H9 (cell line): ENCODE measurements at regions not wholly inside any gene's neighbourhood (a gene's known extent, or its start where the extent isn't known, plus 50 kb on each side); places are given as distances from the start of the nearest gene placed in this dataset.

Experiments used
- DNase-seq: peaks from one replicate; pipeline ENCODE4 v3.0.0-alpha.2; 2017
- H2AFZ ChIP-seq: one replicate; pipeline ENCODE4 v1.6.1; 2013; ENCODE audit warnings: mild to moderate bottlenecking, low read length, control low read depth, moderate library complexity
- H2AK5ac ChIP-seq: 2 replicates; pipeline ENCODE4 v1.6.1; 2013; ENCODE audit warnings: low read length, control low read depth, mixed read lengths; ENCODE audit not compliant: insufficient read length
- H2BK120ac ChIP-seq: one replicate; pipeline ENCODE4 v1.6.1; 2013; ENCODE audit warnings: low read depth, mild to moderate bottlenecking, low read length, control low read depth, inconsistent platforms; ENCODE audit not compliant: poor library complexity, severe bottlenecking
- H2BK12ac ChIP-seq: 2 replicates; pipeline ENCODE4 v1.6.1; 2013; ENCODE audit warnings: low read length, control low read depth, mixed read lengths, low read depth; ENCODE audit not compliant: insufficient read length
- H2BK15ac ChIP-seq: 2 replicates; pipeline ENCODE4 v1.6.1; 2013; ENCODE audit warnings: low read depth, low read length, control low read depth
- H2BK20ac ChIP-seq: one replicate; pipeline ENCODE4 v1.6.1; 2013; ENCODE audit warnings: low read depth, mild to moderate bottlenecking, low read length, control low read depth, inconsistent platforms; ENCODE audit not compliant: poor library complexity, severe bottlenecking
- H2BK5ac ChIP-seq: 2 replicates; pipeline ENCODE4 v1.6.1; 2013; ENCODE audit warnings: low read length, control low read depth, mixed read lengths; ENCODE audit not compliant: insufficient read length
- H3K14ac ChIP-seq: 2 replicates; pipeline ENCODE4 v1.6.1; 2013; ENCODE audit warnings: low read length, control low read depth; ENCODE audit not compliant: insufficient read depth
- H3K18ac ChIP-seq: 2 replicates; pipeline ENCODE4 v1.6.1; 2013; ENCODE audit warnings: low read depth, mild to moderate bottlenecking, mixed read lengths, low read length, control low read depth; ENCODE audit not compliant: insufficient read length
- H3K23ac ChIP-seq: 2 replicates; pipeline ENCODE4 v1.6.1; 2013; ENCODE audit warnings: low read length, control low read depth, mixed read lengths, low read depth; ENCODE audit not compliant: insufficient read length
- H3K23me2 ChIP-seq: 2 replicates; pipeline ENCODE4 v1.6.1; 2013; ENCODE audit warnings: low read depth, mild to moderate bottlenecking, mixed read lengths, low read length, control low read depth; ENCODE audit not compliant: insufficient read length, poor library complexity, severe bottlenecking
- H3K27ac ChIP-seq: 2 replicates; pipeline ENCODE4 v1.5.1; 2013; ENCODE audit warnings: low read length, control low read depth, mixed read lengths, low read depth; ENCODE audit not compliant: insufficient read length
- H3K27me3 ChIP-seq: 2 replicates; pipeline ENCODE4 v1.6.1; 2013; ENCODE audit warnings: low read length, control low read depth, inconsistent platforms; ENCODE audit not compliant: insufficient read depth
- H3K4ac ChIP-seq: 2 replicates; pipeline ENCODE4 v1.6.1; 2013; ENCODE audit warnings: low read depth, mild to moderate bottlenecking, control low read depth, inconsistent platforms, low read length, moderate library complexity
- H3K4me1 ChIP-seq: 2 replicates; pipeline ENCODE4 v1.6.1; 2013; ENCODE audit warnings: low read length, control low read depth, inconsistent platforms; ENCODE audit not compliant: insufficient read depth
- H3K4me2 ChIP-seq: 2 replicates; pipeline ENCODE4 v1.6.1; 2013; ENCODE audit warnings: low read length, control low read depth, mixed read lengths; ENCODE audit not compliant: insufficient read length, insufficient read depth
- H3K56ac ChIP-seq: 2 replicates; pipeline ENCODE4 v1.6.1; 2013; ENCODE audit warnings: low read depth, mild to moderate bottlenecking, mixed read lengths, low read length, control low read depth; ENCODE audit not compliant: insufficient read length
- H3K79me1 ChIP-seq: 2 replicates; pipeline ENCODE4 v1.6.1; 2013; ENCODE audit warnings: low read depth, mild to moderate bottlenecking, moderate library complexity, low read length, control low read depth, inconsistent platforms; ENCODE audit not compliant: insufficient read depth, poor library complexity, severe bottlenecking
- H3K79me2 ChIP-seq: 2 replicates; pipeline ENCODE4 v1.6.1; 2013; ENCODE audit warnings: low read length, control low read depth, inconsistent platforms; ENCODE audit not compliant: insufficient read depth
- H3K9ac ChIP-seq: 2 replicates; pipeline ENCODE4 v1.6.1; 2013; ENCODE audit warnings: low read length, control low read depth, mixed read lengths; ENCODE audit not compliant: insufficient read length; ENCODE audit errors: extremely low read depth
- H3K9me3 ChIP-seq: one replicate; pipeline ENCODE4 v1.6.1; 2013; ENCODE audit warnings: low read depth, low read length, inconsistent platforms; ENCODE audit not compliant: control insufficient read depth
- H3T11ph ChIP-seq: one replicate; pipeline ENCODE4 v1.6.1; 2013; ENCODE audit warnings: mild to moderate bottlenecking, low read length, control low read depth, inconsistent platforms
- H4K20me1 ChIP-seq: one replicate; pipeline ENCODE4 v1.6.1; 2013; ENCODE audit not compliant: control insufficient read depth, insufficient read length, insufficient read depth
- H4K5ac ChIP-seq: 2 replicates; pipeline ENCODE4 v1.6.1; 2013; ENCODE audit warnings: low read depth, mild to moderate bottlenecking, mixed read lengths, low read length, control low read depth; ENCODE audit not compliant: insufficient read length
- H4K8ac ChIP-seq: replicated peaks from 2 replicates; pipeline ENCODE4 v1.6.1; 2013; ENCODE audit warnings: low read length, control low read depth, mixed read lengths, low read depth; ENCODE audit not compliant: insufficient read length
- H4K91ac ChIP-seq: 2 replicates; pipeline ENCODE4 v1.6.1; 2013; ENCODE audit warnings: low read depth, mild to moderate bottlenecking, moderate library complexity, mixed read lengths, low read length, control low read depth; ENCODE audit not compliant: insufficient read length
- H3K27ac Mint-ChIP-seq, 3 experiments: 2 replicates in 2 of 3; 3 replicates in 1 of 3; pipeline ENCODE4 v1.8.0; 2020 to 2021; ENCODE audit warnings: mixed read lengths in 3 of 3, mild to moderate bottlenecking in 1 of 3, moderate library complexity in 1 of 3
- H3K27me3 Mint-ChIP-seq: 2 replicates; pipeline ENCODE4 v1.8.0; 2021; ENCODE audit warnings: low read depth, mild to moderate bottlenecking, moderate library complexity, mixed read lengths
- H3K36me3 Mint-ChIP-seq, 3 experiments: 2 replicates in 2 of 3; 3 replicates in 1 of 3; pipeline ENCODE4 v1.8.0; 2020 to 2021; ENCODE audit warnings: low read depth in 3 of 3, mixed read lengths in 3 of 3; ENCODE audit not compliant: insufficient read depth in 1 of 3
- H3K4me1 Mint-ChIP-seq, 2 experiments: 2 replicates each; pipeline ENCODE4 v1.8.0; 2020; ENCODE audit warnings: mixed read lengths in 2 of 2
- H3K4me3 Mint-ChIP-seq, 2 experiments: 2 replicates in 1 of 2; 3 replicates in 1 of 2; pipeline ENCODE4 v1.8.0; 2020 to 2021; ENCODE audit warnings: mild to moderate bottlenecking in 2 of 2, mixed read lengths in 2 of 2, moderate library complexity in 1 of 2
- H3K9me3 Mint-ChIP-seq, 2 experiments: 2 replicates in 1 of 2; 3 replicates in 1 of 2; pipeline ENCODE4 v1.8.0; 2020; ENCODE audit warnings: mild to moderate bottlenecking in 2 of 2, mixed read lengths in 2 of 2, moderate library complexity in 1 of 2
- CTCF ChIP-seq: fragments of 200-600 bp; sonication (generic); conservative IDR thresholded peaks from 3 replicates; pipeline ENCODE4 v1.8.0; 2021; ENCODE audit warnings: antibody characterized with exemption, mild to moderate bottlenecking
- WGBS: extraction: QIAGEN DNeasy Blood & Tissue Kit; methylation state at CpG from one replicate; pipeline ENCODE4 v1.1.7; 2013; ENCODE audit warnings: missing lambda C conversion rate, low lambda C conversion rate, mixed read lengths; ENCODE audit not compliant: insufficient read length; ENCODE audit errors: extremely low coverage; 5-methylcytosine and 5-hydroxymethylcytosine counted together

DNA sequence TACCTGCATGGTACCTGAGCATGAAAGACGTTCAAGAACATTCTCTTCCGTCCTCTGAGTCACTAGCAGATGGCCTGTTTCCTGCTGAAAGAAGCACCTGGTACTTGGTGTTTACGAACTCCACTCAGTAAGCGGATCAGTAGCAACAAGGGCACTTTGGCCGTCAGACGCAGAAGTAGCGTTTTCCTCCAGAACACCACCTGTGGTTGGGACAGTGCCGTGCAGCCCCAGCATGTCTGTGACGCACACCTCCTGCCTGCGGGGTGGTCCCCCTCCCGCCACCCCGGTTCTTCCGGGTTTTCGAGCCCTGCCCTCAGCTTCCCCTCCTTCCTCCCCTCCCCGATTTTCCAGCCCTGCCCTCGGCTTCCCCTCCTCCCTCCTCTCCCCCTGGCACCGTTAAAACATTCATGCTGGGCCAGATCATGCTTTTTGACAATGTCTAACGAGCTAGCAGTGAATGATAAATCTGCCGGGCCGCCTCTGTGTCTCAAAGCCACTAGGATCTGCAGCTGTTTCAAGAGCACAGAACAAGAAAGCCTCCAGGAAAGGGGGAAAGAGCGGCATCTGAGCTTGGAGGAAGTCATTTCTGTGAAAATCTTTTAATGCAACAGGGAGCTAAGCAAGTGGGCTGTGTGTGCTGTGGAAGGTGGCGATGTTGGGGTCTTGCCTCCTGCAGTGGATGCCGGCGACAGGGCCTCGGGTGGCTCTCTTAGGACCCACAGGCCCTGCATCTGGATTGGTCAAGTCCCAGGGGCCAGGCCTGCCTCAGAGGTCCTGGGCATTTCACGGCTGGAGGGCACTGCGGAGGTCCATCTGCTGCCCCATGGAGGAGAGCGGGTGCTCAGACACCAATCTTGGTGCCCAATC lies 207.9 kb downstream of the ERMARD start:
- H3K4me3 Mint-ChIP-seq, result no peak overlapping the region

More for the DNA sequence above, 207.9 kb downstream of the ERMARD start:
- no peaks in the 10 kb centered on the region for H3K9me3 ChIP-seq
- H2BK120ac ChIP-seq, result no peak overlapping the region
- H3K27ac Mint-ChIP-seq, result peak overlapping the region in 1 of 3 experiments; percentile 40; a peak in 1 of 7 replicates
- no CpG with 5 or more reads among the region's 28 CpGs for WGBS
- 0 out of 7 replicates have a peak, but pooled peaks cover 0 to 2% (median 0%) of the 10 kb centered on the region in 3 experiments for H3K36me3 Mint-ChIP-seq
- peak; percentile 38 for DNase-seq
- H3K18ac ChIP-seq, result no peak overlapping the region
- H3K27ac ChIP-seq, result no peak overlapping the region
- H3K9me3 Mint-ChIP-seq, result peaks cover 3 to 7% of the 10 kb centered on the region in 2 experiments; a peak in 4 of 5 replicates
- H4K20me1 ChIP-seq, result no peaks in the 10 kb centered on the region
- no peak overlapping the region for H3K4me2 ChIP-seq
- no peaks in the 10 kb centered on the region for H3K79me2 ChIP-seq
- no peaks in the 10 kb centered on the region; the same call in 1 of the 2 replicates for H3K27me3 ChIP-seq
- no peak overlapping the region for H3K9ac ChIP-seq
- H2BK5ac ChIP-seq, result no peak overlapping the region
- H4K8ac ChIP-seq, result no peak overlapping the region
- H2AK5ac ChIP-seq, result no peak overlapping the region
- H3K27me3 Mint-ChIP-seq, result peaks cover 19% of the 10 kb centered on the region
- H3T11ph ChIP-seq, result no peak overlapping the region
- H2BK20ac ChIP-seq, result no peak overlapping the region
- peaks cover 11 to 17% of the 10 kb centered on the region in 2 experiments for H3K4me1 Mint-ChIP-seq
- H2BK15ac ChIP-seq, result no peak overlapping the region
- no peak overlapping the region for H2BK12ac ChIP-seq
- no peak overlapping the region for H3K23ac ChIP-seq
- H2AFZ ChIP-seq, result no peak overlapping the region
- H3K79me1 ChIP-seq, result no peaks in the 10 kb centered on the region
- H4K91ac ChIP-seq, result no peak overlapping the region
- H3K4me1 ChIP-seq, result no peaks in the 10 kb centered on the region
- no peak overlapping the region for H3K4ac ChIP-seq
- no peak overlapping the region for H3K14ac ChIP-seq
- no peak overlapping the region for H3K56ac ChIP-seq
- H4K5ac ChIP-seq, result no peak overlapping the region
- no peak for TF ChIP-seq CTCF
- H3K23me2 ChIP-seq, result peaks cover 3% of the 10 kb centered on the region
